Neural cell (in vitro differentiated cells): ENCODE measurements at regions not wholly inside any gene's neighbourhood (a gene's known extent, or its start where the extent isn't known, plus 50 kb on each side); places are given as distances from the start of the nearest gene placed in this dataset.

Experiments used
- H2AFZ ChIP-seq: fragments of 200-600, 300-800 bp; sonication (generic), shearing (Covaris generic); 2 replicates; pipeline ENCODE4 v1.6.0; 2014; ENCODE audit warnings: low read depth, mild to moderate bottlenecking, antibody characterized with exemption, low read length, moderate library complexity
- H3F3A ChIP-seq: fragments of 200-600 bp; shearing (Covaris generic); 2 replicates; pipeline ENCODE4 v1.6.1; 2016; ENCODE audit warnings: mild to moderate bottlenecking, moderate library complexity, mixed read lengths, antibody characterized with exemption, low read length; ENCODE audit not compliant: insufficient read depth, poor library complexity, severe bottlenecking
- H3K27ac ChIP-seq: fragments of 200-600, 300-800 bp; sonication (generic), shearing (Covaris generic); 2 replicates; pipeline ENCODE4 v1.5.1; 2014; ENCODE audit warnings: mild to moderate bottlenecking, low read length, moderate library complexity
- H3K27me3 ChIP-seq: fragments of 300-800, 200-600 bp; sonication (generic), shearing (Covaris generic); 2 replicates; pipeline ENCODE4 v1.6.0; 2014; ENCODE audit warnings: mild to moderate bottlenecking, low read depth, low read length, moderate library complexity; ENCODE audit not compliant: insufficient read depth
- H3K36me3 ChIP-seq: fragments of 300-800, 200-600 bp; sonication (generic), shearing (Covaris generic); 2 replicates; pipeline ENCODE4 v1.5.1; 2014; ENCODE audit warnings: mild to moderate bottlenecking, antibody characterized with exemption, low read length, moderate library complexity; ENCODE audit not compliant: insufficient read depth
- H3K4me2 ChIP-seq: fragments of 300-800, 200-600 bp; sonication (generic), shearing (Covaris generic); 2 replicates; pipeline ENCODE4 v1.6.0; 2014; ENCODE audit warnings: mild to moderate bottlenecking, low read length
- H3K4me3 ChIP-seq: fragments of 300-800, 200-600 bp; sonication (generic), shearing (Covaris generic); 2 replicates; pipeline ENCODE4 v1.5.1; 2014; ENCODE audit warnings: mild to moderate bottlenecking, low read length, moderate library complexity
- H3K79me2 ChIP-seq: fragments of 200-600 bp; shearing (Covaris generic); replicated peaks from 2 replicates; pipeline ENCODE4 v1.6.0; 2014; ENCODE audit warnings: mild to moderate bottlenecking, low read length, moderate library complexity; ENCODE audit not compliant: insufficient read depth
- H3K9ac ChIP-seq: fragments of 300-800, 200-600 bp; sonication (generic), shearing (Covaris generic); 2 replicates; pipeline ENCODE4 v1.6.1; 2016; ENCODE audit warnings: mild to moderate bottlenecking, low read length, mixed read lengths
- H3K9me2 ChIP-seq: fragments of 200-600 bp; shearing (Covaris generic); 2 replicates; pipeline ENCODE4 v1.6.1; 2016; ENCODE audit warnings: mild to moderate bottlenecking, low read length, mixed read lengths; ENCODE audit not compliant: insufficient read depth
- H3K9me3 ChIP-seq: fragments of 200-600, 300-800 bp; sonication (generic), shearing (Covaris generic); 2 replicates; pipeline ENCODE4 v1.6.1; 2016; ENCODE audit warnings: mild to moderate bottlenecking, mixed run types, low read length, moderate library complexity, mixed read lengths
- H4K20me1 ChIP-seq: fragments of 200-600 bp; shearing (Covaris generic); 2 replicates; pipeline ENCODE4 v1.6.1; 2016; ENCODE audit warnings: mild to moderate bottlenecking, mixed run types; ENCODE audit not compliant: insufficient read depth
- EP300 ChIP-seq: fragments of 450-650 bp; conservative IDR thresholded peaks from 2 replicates; pipeline ENCODE4 v1.6.1; 2014; ENCODE audit warnings: antibody characterized with exemption, mild to moderate bottlenecking, moderate library complexity; ENCODE audit not compliant: poor library complexity, severe bottlenecking
- EZH2 ChIP-seq: fragments of 200-600, 300-800 bp; shearing (Covaris generic), sonication (generic); IDR thresholded peaks from 2 replicates; pipeline ENCODE4 v1.6.1; 2014; ENCODE audit warnings: antibody characterized with exemption, low read length, borderline replicate concordance, mild to moderate bottlenecking; ENCODE audit not compliant: insufficient read depth, poor library complexity, severe bottlenecking
- MXI1 ChIP-seq: fragments of 450-650 bp; conservative IDR thresholded peaks from 2 replicates; pipeline ENCODE4 v1.6.1; 2014; ENCODE audit warnings: antibody characterized with exemption, mild to moderate bottlenecking; ENCODE audit not compliant: poor library complexity, severe bottlenecking
- POLR2AphosphoS5 ChIP-seq: IDR thresholded peaks from 2 replicates; pipeline ENCODE4 v1.6.1; 2012
- RAD21 ChIP-seq: fragments of 450-650 bp; conservative IDR thresholded peaks from 2 replicates; pipeline ENCODE4 v1.6.1; 2014; ENCODE audit warnings: antibody characterized with exemption, mild to moderate bottlenecking, moderate library complexity
- REST ChIP-seq: IDR thresholded peaks from 2 replicates; pipeline ENCODE4 v1.6.1; 2012; ENCODE audit warnings: borderline replicate concordance
- SMC3 ChIP-seq: fragments of 450-650 bp; conservative IDR thresholded peaks from 2 replicates; pipeline ENCODE4 v1.6.1; 2014; ENCODE audit warnings: antibody characterized with exemption, mild to moderate bottlenecking, moderate library complexity; ENCODE audit not compliant: poor library complexity
- TAF1 ChIP-seq: IDR thresholded peaks from 2 replicates; pipeline ENCODE4 v1.6.1; 2012; ENCODE audit warnings: low read depth
- TF ChIP-seq, protein P1 (sequence below): fragments of 450-650 bp; IDR thresholded peaks from 2 replicates; pipeline ENCODE4 v1.5.1; 2014; ENCODE audit warnings: antibody characterized with exemption, mild to moderate bottlenecking, moderate library complexity; ENCODE audit not compliant: poor library complexity, severe bottlenecking

DNA sequence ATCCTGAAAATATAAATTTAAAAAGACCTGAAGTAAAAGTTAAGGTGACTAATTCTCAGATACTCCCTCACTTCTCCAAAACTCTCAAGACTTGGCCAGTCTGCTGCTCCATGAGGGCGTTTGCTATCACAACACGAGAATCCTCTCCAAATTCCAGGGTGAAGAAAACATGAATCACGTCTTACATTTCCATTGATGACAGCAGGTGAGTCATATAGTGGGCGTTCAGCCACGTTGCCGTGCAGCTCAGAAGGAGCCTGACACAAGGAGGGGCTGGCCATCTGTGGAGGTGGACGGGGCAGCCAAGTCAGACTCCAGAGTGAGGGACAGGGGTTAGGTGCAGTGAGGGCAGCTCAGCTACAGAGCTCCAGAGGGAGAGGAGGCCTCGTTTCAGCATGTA, 555.1 kb upstream of the ADAMTS16 start:
- H3K27ac ChIP-seq: no peak overlapping the region
- no peaks in the 10 kb centered on the region for H3F3A ChIP-seq
- H3K9me3 ChIP-seq: no peaks in the 10 kb centered on the region
- no peak overlapping the region for H2AFZ ChIP-seq
- no peak overlapping the region for H3K4me2 ChIP-seq
- no peaks in the 10 kb centered on the region for H3K27me3 ChIP-seq
- H3K36me3 ChIP-seq: no peaks in the 10 kb centered on the region
- H3K79me2 ChIP-seq: no peaks in the 10 kb centered on the region
- H3K9ac ChIP-seq: no peak overlapping the region
- no peaks in the 10 kb centered on the region for H4K20me1 ChIP-seq
- H3K4me3 ChIP-seq: no peak overlapping the region
- H3K9me2 ChIP-seq: no peaks in the 10 kb centered on the region
- no peak for TF ChIP-seq MXI1
- TF ChIP-seq, protein P1, sequence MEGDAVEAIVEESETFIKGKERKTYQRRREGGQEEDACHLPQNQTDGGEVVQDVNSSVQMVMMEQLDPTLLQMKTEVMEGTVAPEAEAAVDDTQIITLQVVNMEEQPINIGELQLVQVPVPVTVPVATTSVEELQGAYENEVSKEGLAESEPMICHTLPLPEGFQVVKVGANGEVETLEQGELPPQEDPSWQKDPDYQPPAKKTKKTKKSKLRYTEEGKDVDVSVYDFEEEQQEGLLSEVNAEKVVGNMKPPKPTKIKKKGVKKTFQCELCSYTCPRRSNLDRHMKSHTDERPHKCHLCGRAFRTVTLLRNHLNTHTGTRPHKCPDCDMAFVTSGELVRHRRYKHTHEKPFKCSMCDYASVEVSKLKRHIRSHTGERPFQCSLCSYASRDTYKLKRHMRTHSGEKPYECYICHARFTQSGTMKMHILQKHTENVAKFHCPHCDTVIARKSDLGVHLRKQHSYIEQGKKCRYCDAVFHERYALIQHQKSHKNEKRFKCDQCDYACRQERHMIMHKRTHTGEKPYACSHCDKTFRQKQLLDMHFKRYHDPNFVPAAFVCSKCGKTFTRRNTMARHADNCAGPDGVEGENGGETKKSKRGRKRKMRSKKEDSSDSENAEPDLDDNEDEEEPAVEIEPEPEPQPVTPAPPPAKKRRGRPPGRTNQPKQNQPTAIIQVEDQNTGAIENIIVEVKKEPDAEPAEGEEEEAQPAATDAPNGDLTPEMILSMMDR: no peak
- TF ChIP-seq REST: no peak
- TF ChIP-seq EZH2: no peak
- TF ChIP-seq EP300: no peak
- no peak for TF ChIP-seq POLR2AphosphoS5
- no peak for TF ChIP-seq TAF1
- no peak for TF ChIP-seq SMC3
- no peak for TF ChIP-seq RAD21

DNA sequence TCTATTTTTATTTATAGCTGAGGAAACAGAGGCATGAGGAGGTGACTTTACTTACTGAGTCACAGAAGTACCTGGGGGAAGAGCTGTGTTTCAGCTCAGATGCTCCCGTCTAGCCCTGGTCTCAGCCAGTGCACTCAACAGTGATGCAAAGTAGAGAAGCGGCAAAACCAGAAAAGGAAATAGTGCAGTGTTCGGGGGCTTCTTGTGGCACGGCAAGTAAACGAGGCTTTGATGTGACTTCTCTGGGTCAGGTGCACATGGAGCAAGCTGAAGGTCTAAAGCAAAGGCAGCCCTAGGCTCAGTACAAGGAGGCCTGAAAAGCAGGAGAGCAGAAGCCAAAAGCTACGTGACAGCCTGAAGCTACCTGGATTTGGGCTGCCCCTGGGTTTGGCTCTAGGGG, 526.7 kb upstream of the ADAMTS16 start:
- H4K20me1 ChIP-seq: no peaks in the 10 kb centered on the region
- H3K36me3 ChIP-seq: no peaks in the 10 kb centered on the region
- H3K4me2 ChIP-seq: no peak overlapping the region
- H2AFZ ChIP-seq: no peak overlapping the region
- no peaks in the 10 kb centered on the region for H3K27me3 ChIP-seq
- H3K27ac ChIP-seq: no peak overlapping the region
- no peak overlapping the region for H3K4me3 ChIP-seq
- H3K9me3 ChIP-seq: no peaks in the 10 kb centered on the region
- no peaks in the 10 kb centered on the region for H3K9me2 ChIP-seq
- no peaks in the 10 kb centered on the region for H3F3A ChIP-seq
- TF ChIP-seq, protein P1: no peak
- TF ChIP-seq REST: no peak
- TF ChIP-seq TAF1: no peak
- no peak for TF ChIP-seq SMC3
- TF ChIP-seq EP300: no peak
- no peaks in the 10 kb centered on the region for H3K79me2 ChIP-seq
- H3K9ac ChIP-seq: no peak overlapping the region
